HEK293T (cell line): ENCODE measurements at regions not wholly inside any gene's neighbourhood (a gene's known extent, or its start where the extent isn't known, plus 50 kb on each side); places are given as distances from the start of the nearest gene placed in this dataset.

Experiments used
- FOXK2 ChIP-seq: fragments of 450-650 bp; IDR thresholded peaks from 2 replicates; pipeline ENCODE4 v1.6.1; 2016; ENCODE audit warnings: mild to moderate bottlenecking
- L3MBTL2 ChIP-seq: fragments of 450-650 bp; conservative IDR thresholded peaks from 2 replicates; pipeline ENCODE4 v1.6.1; 2016; ENCODE audit warnings: mild to moderate bottlenecking
- TF ChIP-seq, protein P1 (sequence below): fragments of 450-650 bp; IDR thresholded peaks from 2 replicates; pipeline ENCODE4 v1.6.1; 2016

- TF ChIP-seq L3MBTL2 (no peak), FOXK2 (no peak)
- TF ChIP-seq, protein P1, sequence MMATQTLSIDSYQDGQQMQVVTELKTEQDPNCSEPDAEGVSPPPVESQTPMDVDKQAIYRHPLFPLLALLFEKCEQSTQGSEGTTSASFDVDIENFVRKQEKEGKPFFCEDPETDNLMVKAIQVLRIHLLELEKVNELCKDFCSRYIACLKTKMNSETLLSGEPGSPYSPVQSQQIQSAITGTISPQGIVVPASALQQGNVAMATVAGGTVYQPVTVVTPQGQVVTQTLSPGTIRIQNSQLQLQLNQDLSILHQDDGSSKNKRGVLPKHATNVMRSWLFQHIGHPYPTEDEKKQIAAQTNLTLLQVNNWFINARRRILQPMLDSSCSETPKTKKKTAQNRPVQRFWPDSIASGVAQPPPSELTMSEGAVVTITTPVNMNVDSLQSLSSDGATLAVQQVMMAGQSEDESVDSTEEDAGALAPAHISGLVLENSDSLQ, result no peak
These were observed 73.4 kb upstream of the TTC29 start for GRCh38 chr4:147019091-147019490.
